ENCODE measurements at regions not wholly inside any gene's neighbourhood (a gene's known extent, or its start where the extent isn't known, plus 50 kb on each side); places are given as distances from the start of the nearest gene placed in this dataset.

DNA sequence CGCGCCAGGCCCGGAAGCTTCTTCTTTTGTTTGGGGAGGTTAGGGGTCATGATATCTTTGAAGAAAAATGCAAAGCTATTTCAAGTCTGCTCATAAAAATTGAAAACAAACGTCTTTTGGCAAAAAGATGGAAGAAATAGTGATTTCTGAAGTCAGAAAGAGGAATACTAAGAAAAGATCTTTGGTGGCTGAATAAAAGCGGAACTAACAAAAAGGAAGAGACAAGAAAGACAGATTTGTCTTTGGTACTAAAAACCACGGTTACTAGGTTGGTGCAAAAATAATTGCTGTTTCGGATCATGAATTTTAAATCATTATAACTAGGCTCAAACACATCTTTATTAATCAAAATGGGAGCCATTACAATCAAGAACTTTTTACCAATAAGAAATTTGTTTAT, 164.6 kb upstream of the TRIB2 start:
- Histone ChIP-seq H3K9me3 (no peaks in the 10 kb centered on the region), H3K27ac (no peak overlapping the region), H3K27me3 (no peaks in the 10 kb centered on the region), H3K36me3 (no peaks in the 10 kb centered on the region), H3K4me3 (no peak overlapping the region), H3K4me1 (peaks cover 13% of the 10 kb centered on the region)
- no peak for DNase-seq (ENCODE audit: low spot score in 2 of 2)
- no peak for TF ChIP-seq POLR2AphosphoS5 (IDR thresholded peaks at IDR 0.05)
- TF ChIP-seq POLR2A (IDR thresholded peaks at IDR 0.05): no peak
- TF ChIP-seq, protein P1, sequence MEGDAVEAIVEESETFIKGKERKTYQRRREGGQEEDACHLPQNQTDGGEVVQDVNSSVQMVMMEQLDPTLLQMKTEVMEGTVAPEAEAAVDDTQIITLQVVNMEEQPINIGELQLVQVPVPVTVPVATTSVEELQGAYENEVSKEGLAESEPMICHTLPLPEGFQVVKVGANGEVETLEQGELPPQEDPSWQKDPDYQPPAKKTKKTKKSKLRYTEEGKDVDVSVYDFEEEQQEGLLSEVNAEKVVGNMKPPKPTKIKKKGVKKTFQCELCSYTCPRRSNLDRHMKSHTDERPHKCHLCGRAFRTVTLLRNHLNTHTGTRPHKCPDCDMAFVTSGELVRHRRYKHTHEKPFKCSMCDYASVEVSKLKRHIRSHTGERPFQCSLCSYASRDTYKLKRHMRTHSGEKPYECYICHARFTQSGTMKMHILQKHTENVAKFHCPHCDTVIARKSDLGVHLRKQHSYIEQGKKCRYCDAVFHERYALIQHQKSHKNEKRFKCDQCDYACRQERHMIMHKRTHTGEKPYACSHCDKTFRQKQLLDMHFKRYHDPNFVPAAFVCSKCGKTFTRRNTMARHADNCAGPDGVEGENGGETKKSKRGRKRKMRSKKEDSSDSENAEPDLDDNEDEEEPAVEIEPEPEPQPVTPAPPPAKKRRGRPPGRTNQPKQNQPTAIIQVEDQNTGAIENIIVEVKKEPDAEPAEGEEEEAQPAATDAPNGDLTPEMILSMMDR (IDR thresholded peaks at IDR 0.05): no peak
- TF ChIP-seq EP300 (IDR thresholded peaks at IDR 0.05): no peak
- WGBS: 90% methylated on average over 7 of the region's 7 CpGs

DNA sequence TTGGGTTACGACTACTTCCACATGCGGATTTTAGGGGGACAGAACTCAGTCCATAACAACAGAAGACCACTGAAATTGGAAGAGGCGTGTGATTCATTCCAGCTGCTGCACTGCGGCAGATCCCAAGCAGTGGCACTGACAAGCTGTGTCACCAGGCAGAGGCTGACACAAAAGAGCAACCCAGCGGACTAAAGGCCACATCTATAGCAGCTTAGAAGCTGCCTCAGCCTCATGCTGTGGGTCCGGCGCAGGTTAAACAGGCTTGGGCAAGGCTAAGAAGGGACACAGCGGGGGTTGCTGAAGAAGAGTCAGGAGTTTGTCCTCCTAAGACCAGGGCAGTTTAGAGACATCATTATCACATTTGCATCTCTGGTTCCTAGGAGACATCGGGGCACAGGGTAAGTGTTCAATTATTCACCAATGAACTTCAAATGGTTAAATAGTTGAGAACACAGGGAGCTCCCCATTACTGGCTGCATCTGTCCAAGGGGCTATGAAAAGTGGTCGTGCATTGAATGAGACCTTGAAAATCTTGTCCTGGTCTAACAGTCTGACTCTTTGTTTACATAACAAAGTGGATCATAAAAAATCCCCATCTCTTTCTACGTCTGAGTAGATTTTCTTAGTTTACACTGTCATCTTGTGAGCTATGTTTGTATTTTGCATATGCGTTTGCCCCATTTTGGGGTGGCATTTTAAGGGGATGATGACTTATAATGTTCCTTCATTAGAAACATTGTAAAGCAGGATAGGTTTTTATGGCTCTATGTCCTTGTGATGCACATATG, 162.3 kb upstream of the TRIB2 start:
- WGBS: 85% methylated on average over 12 of the region's 12 CpGs
- H3K9me3 ChIP-seq: no peaks in the 10 kb centered on the region
- H3K36me3 ChIP-seq: no peaks in the 10 kb centered on the region
- DNase-seq (ENCODE audit: low spot score in 2 of 2): no peak
- TF ChIP-seq POLR2A (IDR thresholded peaks at IDR 0.05): no peak
- TF ChIP-seq, protein P1 (IDR thresholded peaks at IDR 0.05): no peak
- no peak for TF ChIP-seq EP300 (IDR thresholded peaks at IDR 0.05)
- no peak overlapping the region for H3K27ac ChIP-seq
- no peak overlapping the region for H3K4me3 ChIP-seq
- no peaks in the 10 kb centered on the region for H3K27me3 ChIP-seq
- H3K4me1 ChIP-seq: peaks cover 13% of the 10 kb centered on the region

DNA sequence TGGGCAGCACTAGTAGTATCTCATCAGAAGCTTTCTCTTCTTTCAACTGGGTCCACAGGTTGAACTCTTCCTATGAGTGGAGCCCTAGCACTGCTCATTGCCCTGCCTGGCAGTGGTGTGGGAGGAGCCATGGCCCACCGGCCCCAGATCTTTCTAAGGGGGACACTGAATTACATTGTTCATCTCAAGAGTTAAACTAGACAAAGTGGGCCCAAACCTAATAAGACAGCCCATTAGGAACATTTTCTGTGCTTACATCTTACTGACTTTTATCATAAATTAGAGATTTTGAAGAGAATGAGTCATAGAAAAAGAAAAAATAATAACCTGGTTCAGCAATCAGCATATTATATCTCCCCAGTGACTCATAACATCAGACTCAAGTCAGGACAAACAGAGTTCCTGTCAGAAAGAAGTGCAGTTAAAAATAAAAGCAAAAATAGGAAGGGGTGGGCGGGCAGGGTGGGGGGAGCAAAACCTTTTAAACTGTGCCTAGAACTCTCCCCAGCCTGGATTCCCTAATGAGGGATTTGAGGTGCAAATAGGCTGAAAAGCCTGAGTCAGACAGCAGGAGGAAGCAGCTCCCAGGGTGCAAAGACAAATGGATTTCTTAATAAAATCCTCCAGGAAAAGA, 161.6 kb upstream of the TRIB2 start:
- H3K4me1 ChIP-seq: peaks cover 13% of the 10 kb centered on the region
- WGBS: 54% methylated on average over 2 of the region's 2 CpGs
- H3K36me3 ChIP-seq: no peaks in the 10 kb centered on the region
- no peak overlapping the region for H3K27ac ChIP-seq
- DNase-seq (ENCODE audit: low spot score in 2 of 2): no peak
- no peak overlapping the region for H3K4me3 ChIP-seq
- no peaks in the 10 kb centered on the region for H3K27me3 ChIP-seq
- H3K9me3 ChIP-seq: no peaks in the 10 kb centered on the region
- no peak for TF ChIP-seq POLR2A (IDR thresholded peaks at IDR 0.05)
- TF ChIP-seq POLR2AphosphoS5 (IDR thresholded peaks at IDR 0.05): no peak
- TF ChIP-seq, protein P1 (IDR thresholded peaks at IDR 0.05): no peak
- no peak for TF ChIP-seq EP300 (IDR thresholded peaks at IDR 0.05)

DNA sequence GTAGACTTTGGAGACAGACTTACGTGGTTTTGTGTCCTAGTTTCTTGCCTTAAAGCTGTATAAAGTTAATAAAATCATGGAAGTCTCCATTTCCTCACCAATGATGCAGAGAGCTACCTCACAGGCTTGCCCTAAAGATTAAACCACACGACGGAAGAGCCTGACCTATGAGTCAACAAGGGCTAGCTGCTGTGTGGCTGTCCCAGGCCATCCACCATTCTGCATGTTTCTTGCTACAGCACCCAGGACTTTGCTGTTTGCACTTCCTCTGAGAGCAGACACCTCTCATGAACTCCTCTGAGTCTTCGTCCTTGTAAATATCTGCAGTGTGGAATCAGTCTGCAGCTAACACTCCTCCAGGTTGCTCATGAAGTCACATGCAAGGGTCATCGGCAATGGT, 160.0 kb upstream of the TRIB2 start:
- no peaks in the 10 kb centered on the region for H3K27me3 ChIP-seq
- no peaks in the 10 kb centered on the region for H3K36me3 ChIP-seq
- WGBS: 79% methylated on average over 5 of the region's 5 CpGs
- no peak overlapping the region for H3K4me3 ChIP-seq
- H3K27ac ChIP-seq: no peak overlapping the region
- no peak for DNase-seq (ENCODE audit: low spot score in 2 of 2)
- peaks cover 13% of the 10 kb centered on the region for H3K4me1 ChIP-seq
- no peaks in the 10 kb centered on the region for H3K9me3 ChIP-seq
- TF ChIP-seq EP300 (IDR thresholded peaks at IDR 0.05) (no peak), POLR2AphosphoS5 (IDR thresholded peaks at IDR 0.05) (no peak), POLR2A (IDR thresholded peaks at IDR 0.05) (no peak)
- TF ChIP-seq, protein P1 (IDR thresholded peaks at IDR 0.05): no peak

DNA sequence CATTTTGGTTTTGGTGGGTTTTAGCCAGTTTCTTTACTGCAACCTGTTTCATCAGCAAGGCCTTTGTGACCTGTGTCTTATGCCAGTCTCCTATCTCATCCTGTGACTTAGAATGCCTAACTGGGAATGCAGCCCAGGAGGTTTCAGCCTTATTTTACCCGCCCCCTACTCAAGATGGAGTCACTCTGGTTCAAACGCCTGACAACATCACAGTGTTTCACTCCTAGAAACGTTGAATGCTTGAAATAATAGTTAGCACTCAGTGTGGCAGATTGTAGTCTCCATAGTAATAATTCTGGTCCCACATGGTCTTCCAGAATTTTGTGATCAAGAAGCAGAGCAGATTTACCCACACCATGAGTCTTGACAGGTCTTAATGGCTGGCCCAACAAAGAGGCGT, 159.0 kb upstream of the TRIB2 start:
- peaks cover 13% of the 10 kb centered on the region for H3K4me1 ChIP-seq
- no peak for DNase-seq (ENCODE audit: low spot score in 2 of 2)
- no peak for TF ChIP-seq EP300 (IDR thresholded peaks at IDR 0.05)
- no peaks in the 10 kb centered on the region for H3K9me3 ChIP-seq
- no peaks in the 10 kb centered on the region for H3K36me3 ChIP-seq
- no peak overlapping the region for H3K4me3 ChIP-seq
- H3K27ac ChIP-seq: no peak overlapping the region
- H3K27me3 ChIP-seq: no peaks in the 10 kb centered on the region
- 97% methylated on average over 4 of the region's 4 CpGs for WGBS

Measured in suprapubic skin (tissue), 4 donors.